ENCODE measurements at regions not wholly inside any gene's neighbourhood (a gene's known extent, or its start where the extent isn't known, plus 50 kb on each side); places are given as distances from the start of the nearest gene placed in this dataset.

DNA sequence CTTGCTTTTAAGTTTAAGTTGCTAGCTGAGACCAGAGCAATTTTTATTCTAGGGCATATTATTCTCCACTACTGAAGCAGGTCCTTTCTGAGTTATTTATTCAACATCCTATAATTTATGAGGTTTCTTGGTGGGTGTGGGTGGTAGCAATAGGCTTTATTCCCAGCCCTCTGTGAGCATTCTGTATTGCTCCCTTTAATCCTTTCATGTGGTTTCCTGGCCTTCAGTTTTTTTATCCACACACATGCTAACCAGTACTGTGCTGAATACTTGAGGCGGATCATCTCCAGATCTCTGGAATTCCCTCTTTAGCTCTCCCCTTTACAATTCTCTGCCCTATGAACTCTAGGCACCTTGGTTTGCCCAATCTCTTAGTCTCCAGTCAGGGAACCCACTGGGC lies 91.8 kb upstream of the GLRA1 start:
- DNase-seq = no peak

- no peak for DNase-seq
These were observed 83.1 kb upstream of the GLRA1 start for GRCh38 chr5:152007653-152008335.

GRCh38 chr5:152004095-152004494 lies 79.4 kb upstream of the GLRA1 start:
- no peak for DNase-seq

All from right hindlimb (tissue), 1 donor.